ENCODE measurements at regions not wholly inside any gene's neighbourhood (a gene's known extent, or its start where the extent isn't known, plus 50 kb on each side); places are given as distances from the start of the nearest gene placed in this dataset.

GRCh38 chr15:70242951-70243685, 145.4 kb upstream of the TLE3 start:
- no peak overlapping the region for H2AFZ ChIP-seq
- H3K9me3 ChIP-seq (ENCODE audit: control insufficient read depth, low read length): no peaks in the 10 kb centered on the region
- H3K4me2 ChIP-seq (ENCODE audit: low read length): no peak overlapping the region
- H3K36me3 ChIP-seq (ENCODE audit: control insufficient read depth, insufficient read depth, low read length): no peaks in the 10 kb centered on the region
- no peak overlapping the region for H3K9ac ChIP-seq
- H3K27me3 ChIP-seq (ENCODE audit: control insufficient read depth, insufficient read depth, low read length): no peaks in the 10 kb centered on the region
- H3K4me3 ChIP-seq (ENCODE audit: low read depth, low read length): no peak overlapping the region
- no peak for TF ChIP-seq CTCF (IDR thresholded peaks at IDR 0.05)
- no peaks in the 10 kb centered on the region for H3K4me1 ChIP-seq
- no peak overlapping the region for H3K27ac ChIP-seq
- no peaks in the 10 kb centered on the region for H3K79me2 ChIP-seq

- Histone ChIP-seq H3K9me3 (ENCODE audit: control insufficient read depth, low read length) (no peaks in the 10 kb centered on the region), H3K4me1 (no peaks in the 10 kb centered on the region), H3K27ac (no peak overlapping the region), H3K36me3 (ENCODE audit: control insufficient read depth, insufficient read depth, low read length) (no peaks in the 10 kb centered on the region), H3K27me3 (ENCODE audit: control insufficient read depth, insufficient read depth, low read length) (no peaks in the 10 kb centered on the region), H2AFZ (no peak overlapping the region), H3K4me2 (ENCODE audit: low read length) (no peak overlapping the region), H3K4me3 (ENCODE audit: low read depth, low read length) (no peak overlapping the region), H3K79me2 (no peaks in the 10 kb centered on the region), H3K9ac (no peak overlapping the region)
- no peak for TF ChIP-seq CTCF (IDR thresholded peaks at IDR 0.05)
Measured at GRCh38 chr15:70241561-70242320, 144.0 kb upstream of the TLE3 start.

- TF ChIP-seq CTCF (IDR thresholded peaks at IDR 0.05): no peak
- Histone ChIP-seq H3K9me3 (ENCODE audit: control insufficient read depth, low read length) (no peaks in the 10 kb centered on the region), H3K4me1 (no peaks in the 10 kb centered on the region), H3K9ac (no peak overlapping the region), H3K36me3 (ENCODE audit: control insufficient read depth, insufficient read depth, low read length) (no peaks in the 10 kb centered on the region), H2AFZ (no peak overlapping the region), H3K79me2 (no peaks in the 10 kb centered on the region), H3K4me2 (ENCODE audit: low read length) (no peak overlapping the region), H3K27ac (no peak overlapping the region), H3K27me3 (ENCODE audit: control insufficient read depth, insufficient read depth, low read length) (no peaks in the 10 kb centered on the region), H3K4me3 (ENCODE audit: low read depth, low read length) (no peak overlapping the region)
Measured at GRCh38 chr15:70240820-70241430, 143.2 kb upstream of the TLE3 start.

GRCh38 chr15:70240082-70240481, 142.4 kb upstream of the TLE3 start:
- no peak overlapping the region for H3K9ac ChIP-seq
- H3K36me3 ChIP-seq (ENCODE audit: control insufficient read depth, insufficient read depth, low read length): no peaks in the 10 kb centered on the region
- no peaks in the 10 kb centered on the region for H3K27me3 ChIP-seq (ENCODE audit: control insufficient read depth, insufficient read depth, low read length)

More at GRCh38 chr15:70240082-70240481, 142.4 kb upstream of the TLE3 start:
- H3K4me3 ChIP-seq (ENCODE audit: low read depth, low read length): no peak overlapping the region
- H3K4me1 ChIP-seq: no peaks in the 10 kb centered on the region
- H3K4me2 ChIP-seq (ENCODE audit: low read length): no peak overlapping the region
- H3K27ac ChIP-seq: no peak overlapping the region
- H3K9me3 ChIP-seq (ENCODE audit: control insufficient read depth, low read length): no peaks in the 10 kb centered on the region
- no peaks in the 10 kb centered on the region for H3K79me2 ChIP-seq
- TF ChIP-seq CTCF (IDR thresholded peaks at IDR 0.05): no peak
- H2AFZ ChIP-seq: no peak overlapping the region

Measured in parathyroid adenoma (tissue), 2 donors.